CD14-positive monocyte (primary cell): ENCODE measurements at regions not wholly inside any gene's neighbourhood (a gene's known extent, or its start where the extent isn't known, plus 50 kb on each side); places are given as distances from the start of the nearest gene placed in this dataset.

Experiments used
- DNase-seq, 3 donors: peaks; one replicate each; pipeline ENCODE4 v3.0.0-alpha.2; 2011 to 2022
- H2AFZ ChIP-seq: 2 replicates; pipeline ENCODE4 v1.6.0; 2012; ENCODE audit warnings: mild to moderate bottlenecking, low read depth, low read length, inconsistent platforms; ENCODE audit not compliant: insufficient read depth, poor library complexity, severe bottlenecking
- H3K27ac ChIP-seq, 2 donors: 1 replicate in 1 of 2; 2 replicates in 1 of 2; pipeline ENCODE4 v1.5.1; 2012 to 2013; ENCODE audit warnings: low read length in 2 of 2, control low read depth in 1 of 2, inconsistent platforms in 1 of 2, low read depth in 1 of 2, mild to moderate bottlenecking in 1 of 2
- H3K27me3 ChIP-seq, 2 donors: one replicate each; pipeline versions ENCODE4 v1.6.0 to v1.6.1; 2011 to 2013; ENCODE audit warnings: low read length in 2 of 2; ENCODE audit not compliant: control insufficient read depth in 2 of 2, insufficient read depth in 2 of 2
- H3K36me3 ChIP-seq, 2 donors: replicated peaks in 1 of 2; 1 replicate in 1 of 2; 2 replicates in 1 of 2; pipeline versions ENCODE4 v1.5.1 to v1.6.1; 2012 to 2013; ENCODE audit warnings: low read length in 2 of 2, control low read depth in 1 of 2, inconsistent platforms in 1 of 2, mild to moderate bottlenecking in 1 of 2; ENCODE audit not compliant: insufficient read depth in 2 of 2, control insufficient read depth in 1 of 2
- H3K4me1 ChIP-seq, 2 donors: 1 replicate in 1 of 2; 2 replicates in 1 of 2; pipeline versions ENCODE4 v1.5.1 to v1.6.1; 2012 to 2013; ENCODE audit warnings: low read length in 2 of 2, control low read depth in 1 of 2, inconsistent platforms in 1 of 2, mild to moderate bottlenecking in 1 of 2, moderate library complexity in 1 of 2; ENCODE audit not compliant: insufficient read depth in 2 of 2, control insufficient read depth in 1 of 2
- H3K4me2 ChIP-seq: replicated peaks from 2 replicates; pipeline ENCODE3; 2012; ENCODE audit warnings: low read length, moderate library complexity, mild to moderate bottlenecking; ENCODE audit not compliant: poor library complexity, severe bottlenecking; ENCODE audit errors: extremely low read depth
- H3K4me3 ChIP-seq, 3 experiments: fragments of 200-600 bp in 1 of 3; sonication (generic) in 1 of 3; replicated peaks in 1 of 3; 1 replicate in 2 of 3; 2 replicates in 1 of 3; pipeline ENCODE4 v1.5.1; 2011 to 2013; ENCODE audit warnings: low read length in 3 of 3, mild to moderate bottlenecking in 3 of 3, control low read depth in 2 of 3, low read depth in 2 of 3, inconsistent platforms in 1 of 3, moderate library complexity in 1 of 3
- H3K79me2 ChIP-seq: 2 replicates; pipeline ENCODE4 v1.6.0; 2012; ENCODE audit warnings: mild to moderate bottlenecking, control low read depth, inconsistent platforms, low read length, moderate library complexity; ENCODE audit not compliant: insufficient read depth
- H3K9ac ChIP-seq: 2 replicates; pipeline ENCODE4 v1.6.0; 2017; ENCODE audit warnings: low read length, mild to moderate bottlenecking; ENCODE audit not compliant: insufficient read depth, poor library complexity, severe bottlenecking
- H3K9me3 ChIP-seq, 2 donors: replicated peaks in 1 of 2; 1 replicate in 1 of 2; 2 replicates in 1 of 2; pipeline versions ENCODE4 v1.5.1 to v1.6.1; 2012 to 2013; ENCODE audit warnings: low read length in 2 of 2, control low read depth in 1 of 2; ENCODE audit not compliant: control insufficient read depth in 1 of 2, insufficient read depth in 1 of 2
- H4K20me1 ChIP-seq: 2 replicates; pipeline ENCODE4 v1.6.0; 2012; ENCODE audit warnings: mild to moderate bottlenecking, low read length, control low read depth, moderate library complexity; ENCODE audit not compliant: insufficient read depth
- H3K27ac Mint-ChIP-seq, 7 donors: one replicate each; pipeline ENCODE4 v1.8.0; 2020; ENCODE audit warnings: mild to moderate bottlenecking in 7 of 7, mixed read lengths in 7 of 7, moderate library complexity in 6 of 7, inconsistent platforms in 2 of 7
- H3K27me3 Mint-ChIP-seq, 3 donors: one replicate each; pipeline ENCODE4 v1.8.0; 2021 to 2022; ENCODE audit warnings: low read depth in 3 of 3, mild to moderate bottlenecking in 3 of 3, mixed read lengths in 3 of 3, moderate library complexity in 3 of 3, inconsistent platforms in 1 of 3
- H3K36me3 Mint-ChIP-seq, 2 donors: one replicate each; pipeline ENCODE4 v1.8.0; 2020; ENCODE audit warnings: mixed read lengths in 2 of 2, inconsistent platforms in 1 of 2, mild to moderate bottlenecking in 1 of 2
- H3K4me1 Mint-ChIP-seq: one replicate; pipeline ENCODE4 v1.8.0; 2020; ENCODE audit warnings: mild to moderate bottlenecking, mixed read lengths
- H3K4me3 Mint-ChIP-seq, 2 donors: one replicate each; pipeline ENCODE4 v1.8.0; 2020; ENCODE audit warnings: mild to moderate bottlenecking in 2 of 2, mixed read lengths in 2 of 2, moderate library complexity in 1 of 2
- H3K9me3 Mint-ChIP-seq, 7 donors: one replicate each; pipeline ENCODE4 v1.8.0; 2020 to 2022; ENCODE audit warnings: mixed read lengths in 7 of 7, mild to moderate bottlenecking in 6 of 7, moderate library complexity in 6 of 7, inconsistent platforms in 2 of 7
- WGBS: methylation state at CpG from one replicate; pipeline ENCODE4 v1.1.5; 2013; ENCODE audit warnings: missing lambda C conversion rate; ENCODE audit not compliant: insufficient coverage; 5-methylcytosine and 5-hydroxymethylcytosine counted together
- intact Hi-C, 2 donors: fragments of 100-400 bp; cut with micrococcal nuclease; formaldehyde crosslinking; loops; one replicate each; pipeline versions ENCODE4 v1.15.0 to v1.15.1; 2023
- TF ChIP-seq, protein P1 (sequence below): fragments of 200-600 bp; IDR thresholded peaks from one replicate; pipeline ENCODE4 v1.8.0; 2022; ENCODE audit warnings: antibody characterized with exemption, mild to moderate bottlenecking

DNA sequence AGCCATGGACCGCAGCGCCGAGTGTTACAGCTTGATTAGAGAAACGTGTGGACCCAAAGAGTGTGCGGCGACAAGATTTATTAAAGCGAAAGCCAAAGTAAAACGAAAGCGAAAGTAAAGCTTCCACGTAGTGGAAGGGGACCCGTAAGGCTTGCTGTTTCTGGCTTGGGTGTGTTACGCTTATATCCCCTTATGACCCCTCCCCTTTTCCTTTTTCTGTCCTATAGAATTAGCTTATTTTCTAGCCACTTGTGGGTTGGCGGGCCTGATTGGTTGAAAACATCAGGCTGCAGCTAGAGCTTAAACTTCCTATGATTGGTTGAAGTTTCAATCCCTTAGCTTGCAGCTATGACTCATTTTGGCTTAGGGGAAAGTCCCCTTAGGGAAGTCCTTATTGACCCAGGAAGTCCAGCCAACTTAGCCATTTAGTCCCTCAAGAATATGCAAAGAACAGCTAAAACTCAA lies 969.7 kb downstream of the DCDC2C start:
- no peak overlapping the region for H3K27ac ChIP-seq
- WGBS, result 88% methylated on average over 6 of the region's 13 CpGs
- TF ChIP-seq, protein P1, sequence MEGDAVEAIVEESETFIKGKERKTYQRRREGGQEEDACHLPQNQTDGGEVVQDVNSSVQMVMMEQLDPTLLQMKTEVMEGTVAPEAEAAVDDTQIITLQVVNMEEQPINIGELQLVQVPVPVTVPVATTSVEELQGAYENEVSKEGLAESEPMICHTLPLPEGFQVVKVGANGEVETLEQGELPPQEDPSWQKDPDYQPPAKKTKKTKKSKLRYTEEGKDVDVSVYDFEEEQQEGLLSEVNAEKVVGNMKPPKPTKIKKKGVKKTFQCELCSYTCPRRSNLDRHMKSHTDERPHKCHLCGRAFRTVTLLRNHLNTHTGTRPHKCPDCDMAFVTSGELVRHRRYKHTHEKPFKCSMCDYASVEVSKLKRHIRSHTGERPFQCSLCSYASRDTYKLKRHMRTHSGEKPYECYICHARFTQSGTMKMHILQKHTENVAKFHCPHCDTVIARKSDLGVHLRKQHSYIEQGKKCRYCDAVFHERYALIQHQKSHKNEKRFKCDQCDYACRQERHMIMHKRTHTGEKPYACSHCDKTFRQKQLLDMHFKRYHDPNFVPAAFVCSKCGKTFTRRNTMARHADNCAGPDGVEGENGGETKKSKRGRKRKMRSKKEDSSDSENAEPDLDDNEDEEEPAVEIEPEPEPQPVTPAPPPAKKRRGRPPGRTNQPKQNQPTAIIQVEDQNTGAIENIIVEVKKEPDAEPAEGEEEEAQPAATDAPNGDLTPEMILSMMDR, result no peak
- no peaks in the 10 kb centered on the region for H3K27me3 ChIP-seq
- no peaks in the 10 kb centered on the region for H3K36me3 Mint-ChIP-seq
- H3K9ac ChIP-seq, result no peak overlapping the region
- no peaks in the 10 kb centered on the region for H3K79me2 ChIP-seq
- no peak overlapping the region for H3K4me2 ChIP-seq
- no peak overlapping the region for H3K4me3 ChIP-seq
- no peaks in the 10 kb centered on the region for H4K20me1 ChIP-seq
- H3K27me3 Mint-ChIP-seq, result peaks cover 0 to 1% (median 0%) of the 10 kb centered on the region in 3 donors
- intact Hi-C loops, result no loop called here
- DNase-seq, result no peak
- H3K36me3 ChIP-seq, result no peaks in the 10 kb centered on the region
- peak overlapping the region in 1 of 7 donors; percentile 75 for H3K27ac Mint-ChIP-seq
- H2AFZ ChIP-seq, result no peak overlapping the region
- peak overlapping the region in 1 of 2 donors; percentile 14 for H3K4me3 Mint-ChIP-seq
- H3K9me3 Mint-ChIP-seq, result peaks cover 0 to 9% (median 4%) of the 10 kb centered on the region in 7 donors
- H3K9me3 ChIP-seq, result peaks cover 18% of the 10 kb centered on the region in 2 donors
- no peaks in the 10 kb centered on the region for H3K4me1 ChIP-seq
- H3K4me1 Mint-ChIP-seq, result no peaks in the 10 kb centered on the region

DNA sequence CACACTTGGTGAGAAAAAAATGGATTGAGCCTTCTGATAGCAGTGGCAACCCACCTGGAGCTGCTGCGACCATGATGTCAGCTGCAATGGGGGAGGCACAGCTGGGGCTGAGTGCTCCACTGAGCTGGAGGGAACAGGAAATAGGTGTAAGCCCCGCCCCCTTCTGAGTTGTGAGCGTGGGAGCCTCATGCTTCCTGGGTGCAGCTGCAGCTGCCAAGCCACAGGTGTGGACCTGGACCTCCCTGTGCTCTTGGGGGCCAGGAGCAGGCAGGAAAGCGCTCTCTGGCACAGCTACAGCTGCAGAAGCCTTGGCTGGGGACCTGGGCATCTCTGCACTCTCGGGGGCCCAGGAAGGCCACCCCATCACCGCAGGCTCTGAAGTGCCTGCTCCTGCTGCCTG lies 970.6 kb downstream of the DCDC2C start:
- intact Hi-C loops, result no loop called here
- WGBS, result 86% methylated on average over 4 of the region's 6 CpGs
- Histone ChIP-seq H3K79me2 (no peaks in the 10 kb centered on the region), H3K36me3 (no peaks in the 10 kb centered on the region), H3K9me3 (peaks cover 18 to 23% of the 10 kb centered on the region in 2 donors), H2AFZ (no peak overlapping the region), H3K4me3 (no peak overlapping the region), H3K27me3 (no peaks in the 10 kb centered on the region), H3K4me1 (no peaks in the 10 kb centered on the region), H3K9ac (no peak overlapping the region), H3K4me2 (no peak overlapping the region), H3K27ac (no peak overlapping the region), H4K20me1 (no peaks in the 10 kb centered on the region)
- peaks cover 0 to 14% (median 4%) of the 10 kb centered on the region in 7 donors for H3K9me3 Mint-ChIP-seq
- H3K4me3 Mint-ChIP-seq, result no peak overlapping the region
- no peak overlapping the region for H3K27ac Mint-ChIP-seq
- no peaks in the 10 kb centered on the region for H3K4me1 Mint-ChIP-seq
- no peaks in the 10 kb centered on the region for H3K36me3 Mint-ChIP-seq
- TF ChIP-seq, protein P1, result no peak
- no peak for DNase-seq
- peaks cover 0 to 1% (median 0%) of the 10 kb centered on the region in 3 donors for H3K27me3 Mint-ChIP-seq
